HEK293 (cell line): ENCODE measurements at regions not wholly inside any gene's neighbourhood (a gene's known extent, or its start where the extent isn't known, plus 50 kb on each side); places are given as distances from the start of the nearest gene placed in this dataset.

Experiments used
- CTCF ChIA-PET: fragments of 350-600 bp; formaldehyde crosslinking; extraction: SDS; loops from one replicate; lab custom pipeline; 2021; ENCODE audit warnings: antibody characterized with exemption; lab: Yijun Ruan, JAX
- POLR2A ChIA-PET: fragments of 300-600 bp; formaldehyde crosslinking; extraction: SDS; loops from one replicate; lab custom pipeline; 2020; ENCODE audit warnings: antibody characterized with exemption, inconsistent platforms; lab: Yijun Ruan, JAX
- H3K27ac ChIP-seq: fragments of 200-500 bp; sonication (Bioruptor generic); 2 replicates; pipeline ENCODE4 v1.5.1; 2014; ENCODE audit warnings: low read depth, low read length, control low read depth, inconsistent platforms; ENCODE audit errors: extremely low read depth
- H3K36me3 ChIP-seq, 2 experiments: fragments of 200-500 bp in 1 of 2; sonication (Bioruptor generic) in 1 of 2; 1 replicate in 1 of 2; 2 replicates in 1 of 2; pipeline ENCODE4 v1.5.1; 2014 to 2017; ENCODE audit warnings: inconsistent platforms in 2 of 2, low read length in 2 of 2; ENCODE audit not compliant: control insufficient read depth in 2 of 2, insufficient read depth in 1 of 2
- H3K4me1 ChIP-seq: fragments of 200-500 bp; sonication (Bioruptor generic); 2 replicates; pipeline ENCODE4 v1.5.1; 2014; ENCODE audit warnings: mild to moderate bottlenecking, low read length, inconsistent platforms; ENCODE audit not compliant: control insufficient read depth, insufficient read depth
- H3K4me3 ChIP-seq: 2 replicates; pipeline ENCODE4 v1.5.1; 2011; ENCODE audit warnings: low read depth, mild to moderate bottlenecking, control low read depth, low read length, moderate library complexity
- H3K9me3 ChIP-seq: fragments of 200-500 bp; sonication (Bioruptor generic); 2 replicates; pipeline ENCODE4 v1.5.1; 2014; ENCODE audit warnings: low read depth, low read length, inconsistent platforms; ENCODE audit not compliant: control insufficient read depth, insufficient read depth
- CTCF ChIP-seq: fragments of 450-650 bp; formaldehyde crosslinking; IDR thresholded peaks from 2 replicates; pipeline ENCODE4 v1.5.1; 2016; ENCODE audit warnings: missing biosample characterization, missing genetic modification characterization
- KLF8 ChIP-seq: fragments of 450-650 bp; formaldehyde crosslinking; IDR thresholded peaks from 2 replicates; pipeline ENCODE4 v1.5.1; 2016; ENCODE audit warnings: missing biosample characterization, missing genetic modification characterization
- OVOL3 ChIP-seq: fragments of 450-650 bp; formaldehyde crosslinking; IDR thresholded peaks from 2 replicates; pipeline ENCODE4 v1.5.1; 2016; ENCODE audit warnings: missing biosample characterization, missing genetic modification characterization
- PRDM2 ChIP-seq: fragments of 450-650 bp; formaldehyde crosslinking; IDR thresholded peaks from 2 replicates; pipeline ENCODE4 v1.5.1; 2016; ENCODE audit warnings: missing biosample characterization, missing genetic modification characterization, borderline replicate concordance
- SCRT2 ChIP-seq: fragments of 450-650 bp; formaldehyde crosslinking; IDR thresholded peaks from 2 replicates; pipeline ENCODE4 v1.5.1; 2016; ENCODE audit warnings: missing biosample characterization, missing genetic modification characterization
- SP7 ChIP-seq: fragments of 450-650 bp; formaldehyde crosslinking; IDR thresholded peaks from 2 replicates; pipeline ENCODE4 v1.5.1; 2016; ENCODE audit warnings: missing biosample characterization, missing genetic modification characterization
- WT1 ChIP-seq: fragments of 450-650 bp; formaldehyde crosslinking; IDR thresholded peaks from 2 replicates; pipeline ENCODE4 v1.5.1; 2016; ENCODE audit warnings: missing biosample characterization, missing genetic modification characterization
- ZBTB17 ChIP-seq: fragments of 450-650 bp; formaldehyde crosslinking; IDR thresholded peaks from 2 replicates; pipeline ENCODE4 v1.5.1; 2016; ENCODE audit warnings: missing biosample characterization, missing genetic modification characterization
- ZNF157 ChIP-seq: fragments of 450-650 bp; formaldehyde crosslinking; IDR thresholded peaks from 2 replicates; pipeline ENCODE4 v1.5.1; 2016; ENCODE audit warnings: missing biosample characterization, missing genetic modification characterization
- ZNF426 ChIP-seq: fragments of 450-650 bp; formaldehyde crosslinking; IDR thresholded peaks from 2 replicates; pipeline ENCODE4 v1.5.1; 2017; ENCODE audit warnings: missing biosample characterization, missing genetic modification characterization, mild to moderate bottlenecking, inconsistent platforms, moderate library complexity
- ZNF514 ChIP-seq: fragments of 450-650 bp; formaldehyde crosslinking; IDR thresholded peaks from 2 replicates; pipeline ENCODE4 v1.5.1; 2016; ENCODE audit warnings: missing biosample characterization, missing genetic modification characterization
- ZNF558 ChIP-seq: fragments of 450-650 bp; formaldehyde crosslinking; IDR thresholded peaks from 2 replicates; pipeline ENCODE4 v1.5.1; 2016; ENCODE audit warnings: missing biosample characterization, missing genetic modification characterization
- ZNF600 ChIP-seq: fragments of 450-650 bp; formaldehyde crosslinking; IDR thresholded peaks from 2 replicates; pipeline ENCODE4 v1.5.1; 2016; ENCODE audit warnings: missing biosample characterization, missing genetic modification characterization
- ZNF654 ChIP-seq: fragments of 450-650 bp; formaldehyde crosslinking; IDR thresholded peaks from 2 replicates; pipeline ENCODE4 v1.5.1; 2016; ENCODE audit warnings: low read depth, missing biosample characterization, missing genetic modification characterization
- ZNF704 ChIP-seq: fragments of 450-650 bp; formaldehyde crosslinking; IDR thresholded peaks from 2 replicates; pipeline ENCODE4 v1.5.1; 2016; ENCODE audit warnings: missing biosample characterization, missing genetic modification characterization
- TF ChIP-seq, protein P1 (sequence below): fragments of 450-650 bp; formaldehyde crosslinking; IDR thresholded peaks from 2 replicates; pipeline ENCODE4 v1.5.1; 2016; ENCODE audit warnings: missing biosample characterization, missing genetic modification characterization, borderline replicate concordance
- TF ChIP-seq, protein P2 (sequence below): fragments of 450-650 bp; IDR thresholded peaks from 2 replicates; pipeline ENCODE4 v1.5.1; 2018; ENCODE audit warnings: missing biosample characterization, missing genetic modification characterization
- TF ChIP-seq, protein P3 (sequence below): fragments of 450-650 bp; formaldehyde crosslinking; IDR thresholded peaks from 2 replicates; pipeline ENCODE4 v1.5.1; 2016; ENCODE audit warnings: missing biosample characterization, missing genetic modification characterization

DNA sequence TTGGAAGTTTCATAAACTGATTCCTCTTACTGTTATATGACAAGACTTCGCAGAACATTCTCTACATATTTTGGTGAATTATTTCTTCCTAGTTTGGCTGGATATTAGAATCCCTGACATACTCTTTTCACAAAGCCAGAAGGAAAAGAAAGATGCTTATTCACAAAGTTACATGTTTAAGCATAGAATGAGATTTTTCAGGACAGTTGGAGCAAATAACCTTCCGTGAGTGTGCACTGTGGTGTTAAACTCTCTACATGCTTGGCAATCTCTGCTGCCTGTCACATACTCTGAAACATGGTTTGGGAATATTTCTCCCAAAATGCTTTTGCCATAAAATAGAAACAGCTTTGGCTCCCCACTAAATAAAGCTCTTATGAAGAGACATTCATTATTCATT, 230.0 kb upstream of the MTNR1B start:
- Histone ChIP-seq H3K27ac (no peak overlapping the region), H3K4me3 (no peak overlapping the region), H3K36me3 (no peaks in the 10 kb centered on the region), H3K4me1 (no peaks in the 10 kb centered on the region), H3K9me3 (no peaks in the 10 kb centered on the region)
- ChIA-PET CTCF (no interaction called here), POLR2A (no interaction called here)
- no peak for TF ChIP-seq WT1 (tag by site-specific recombination)
- TF ChIP-seq, protein P1, sequence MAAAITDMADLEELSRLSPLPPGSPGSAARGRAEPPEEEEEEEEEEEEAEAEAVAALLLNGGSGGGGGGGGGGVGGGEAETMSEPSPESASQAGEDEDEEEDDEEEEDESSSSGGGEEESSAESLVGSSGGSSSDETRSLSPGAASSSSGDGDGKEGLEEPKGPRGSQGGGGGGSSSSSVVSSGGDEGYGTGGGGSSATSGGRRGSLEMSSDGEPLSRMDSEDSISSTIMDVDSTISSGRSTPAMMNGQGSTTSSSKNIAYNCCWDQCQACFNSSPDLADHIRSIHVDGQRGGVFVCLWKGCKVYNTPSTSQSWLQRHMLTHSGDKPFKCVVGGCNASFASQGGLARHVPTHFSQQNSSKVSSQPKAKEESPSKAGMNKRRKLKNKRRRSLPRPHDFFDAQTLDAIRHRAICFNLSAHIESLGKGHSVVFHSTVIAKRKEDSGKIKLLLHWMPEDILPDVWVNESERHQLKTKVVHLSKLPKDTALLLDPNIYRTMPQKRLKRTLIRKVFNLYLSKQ (tag by site-specific recombination): no peak
- no peak for TF ChIP-seq ZNF558 (tag by site-specific recombination)
- TF ChIP-seq CTCF (tag by site-specific recombination): no peak
- TF ChIP-seq, protein P2, sequence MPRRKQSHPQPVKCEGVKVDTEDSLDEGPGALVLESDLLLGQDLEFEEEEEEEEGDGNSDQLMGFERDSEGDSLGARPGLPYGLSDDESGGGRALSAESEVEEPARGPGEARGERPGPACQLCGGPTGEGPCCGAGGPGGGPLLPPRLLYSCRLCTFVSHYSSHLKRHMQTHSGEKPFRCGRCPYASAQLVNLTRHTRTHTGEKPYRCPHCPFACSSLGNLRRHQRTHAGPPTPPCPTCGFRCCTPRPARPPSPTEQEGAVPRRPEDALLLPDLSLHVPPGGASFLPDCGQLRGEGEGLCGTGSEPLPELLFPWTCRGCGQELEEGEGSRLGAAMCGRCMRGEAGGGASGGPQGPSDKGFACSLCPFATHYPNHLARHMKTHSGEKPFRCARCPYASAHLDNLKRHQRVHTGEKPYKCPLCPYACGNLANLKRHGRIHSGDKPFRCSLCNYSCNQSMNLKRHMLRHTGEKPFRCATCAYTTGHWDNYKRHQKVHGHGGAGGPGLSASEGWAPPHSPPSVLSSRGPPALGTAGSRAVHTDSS (tag by site-specific recombination): no peak
- TF ChIP-seq, protein P3, sequence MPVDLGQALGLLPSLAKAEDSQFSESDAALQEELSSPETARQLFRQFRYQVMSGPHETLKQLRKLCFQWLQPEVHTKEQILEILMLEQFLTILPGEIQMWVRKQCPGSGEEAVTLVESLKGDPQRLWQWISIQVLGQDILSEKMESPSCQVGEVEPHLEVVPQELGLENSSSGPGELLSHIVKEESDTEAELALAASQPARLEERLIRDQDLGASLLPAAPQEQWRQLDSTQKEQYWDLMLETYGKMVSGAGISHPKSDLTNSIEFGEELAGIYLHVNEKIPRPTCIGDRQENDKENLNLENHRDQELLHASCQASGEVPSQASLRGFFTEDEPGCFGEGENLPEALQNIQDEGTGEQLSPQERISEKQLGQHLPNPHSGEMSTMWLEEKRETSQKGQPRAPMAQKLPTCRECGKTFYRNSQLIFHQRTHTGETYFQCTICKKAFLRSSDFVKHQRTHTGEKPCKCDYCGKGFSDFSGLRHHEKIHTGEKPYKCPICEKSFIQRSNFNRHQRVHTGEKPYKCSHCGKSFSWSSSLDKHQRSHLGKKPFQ: no peak
- no peak for TF ChIP-seq ZNF514 (tag by site-specific recombination)
- TF ChIP-seq KLF8 (tag by site-specific recombination): no peak
- TF ChIP-seq SCRT2 (tag by site-specific recombination): no peak
- no peak for TF ChIP-seq PRDM2 (tag by site-specific recombination)
- no peak for TF ChIP-seq ZNF654 (tag by site-specific recombination)
- no peak for TF ChIP-seq ZNF600 (tag by site-specific recombination)

GRCh38 chr11:92740276-92740675, 229.2 kb upstream of the MTNR1B start:
- ChIA-PET CTCF (no interaction called here), POLR2A (no interaction called here)
- no peak for TF ChIP-seq ZNF426 (tag by site-specific recombination)
- no peak for TF ChIP-seq SP7 (tag by site-specific recombination)
- no peak for TF ChIP-seq ZNF704 (tag by site-specific recombination)
- no peak for TF ChIP-seq ZNF157 (tag by site-specific recombination)
- TF ChIP-seq ZBTB17 (tag by site-specific recombination): no peak
- no peak for TF ChIP-seq OVOL3 (tag by site-specific recombination)
- no peak for TF ChIP-seq WT1 (tag by site-specific recombination)

More at GRCh38 chr11:92740276-92740675, 229.2 kb upstream of the MTNR1B start:
- H3K4me3 ChIP-seq: no peak overlapping the region
- no peaks in the 10 kb centered on the region for H3K9me3 ChIP-seq
- no peak overlapping the region for H3K27ac ChIP-seq
- H3K36me3 ChIP-seq: no peaks in the 10 kb centered on the region
- H3K4me1 ChIP-seq: no peaks in the 10 kb centered on the region
